PC-3 (cell line): ENCODE measurements at regions not wholly inside any gene's neighbourhood (a gene's known extent, or its start where the extent isn't known, plus 50 kb on each side); places are given as distances from the start of the nearest gene placed in this dataset.
"Not testable (repeated sequence)": the region's sequence is repeated elsewhere in the genome, so short reads cannot be mapped to it uniquely, and the experiment has no call there.

Experiments used
- CTCF ChIP-seq: fragments of 300-600 bp; sonication (generic); conservative IDR thresholded peaks from 2 replicates; pipeline ENCODE4 v1.5.1; 2017; ENCODE audit warnings: antibody characterized with exemption, low read depth, mild to moderate bottlenecking, low read length
- EZH2 ChIP-seq: fragments of 300-600 bp; sonication (generic); IDR thresholded peaks from one replicate; pipeline ENCODE4 v1.6.1; 2017; ENCODE audit warnings: antibody characterized with exemption, mild to moderate bottlenecking, low read length; ENCODE audit not compliant: unreplicated experiment

GRCh38 chr21:27929179-27929578 lies 962.3 kb upstream of the ADAMTS5 start:
- TF ChIP-seq CTCF, EZH2: not testable (repeated sequence)
